OCI-LY7 (cell line): ENCODE measurements at regions not wholly inside any gene's neighbourhood (a gene's known extent, or its start where the extent isn't known, plus 50 kb on each side); places are given as distances from the start of the nearest gene placed in this dataset. TPM values are rescaled to one million over a fixed set of nuclear protein-coding genes. Genes with fewer than 3 reads are reported as not detected.
A peak's percentile ranks its signal among the peaks of the same experiment; 100 is the strongest.

Source experiments
- BruUV-seq: library from RNA; stranded (reverse); fragments of 400-500 nt; replicated peaks from 2 replicates; lab custom pipeline; 2021; lab: Mats Ljungman, UMichigan
- CTCF ChIA-PET: fragments of 300-600 bp; sonication (Branson Sonifier 250); formaldehyde crosslinking; loops from one replicate; lab custom pipeline; 2022; ENCODE audit warnings: antibody characterized with exemption; ENCODE audit not compliant: unreplicated experiment; lab: Charles Lee
- POLR2A ChIA-PET: fragments of 300-600 bp; sonication (Branson Sonifier 250); formaldehyde crosslinking; loops from one replicate; lab custom pipeline; 2022; ENCODE audit warnings: antibody characterized with exemption; lab: Charles Lee
- DNase-seq: peaks from one replicate; pipeline ENCODE4 v3.0.0-alpha.2; 2015; ENCODE audit warnings: low spot score
- H2AFZ ChIP-seq: fragments of 200-600 bp; sonication (generic), shearing (Covaris generic); 2 replicates; pipeline ENCODE4 v1.6.1; 2014; ENCODE audit warnings: mild to moderate bottlenecking, antibody characterized with exemption, low read length, moderate library complexity
- H3K27ac ChIP-seq: fragments of 200-600 bp; sonication (generic); 2 replicates; pipeline ENCODE4 v1.5.1; 2014; ENCODE audit warnings: mixed run types, low read depth, mild to moderate bottlenecking, moderate library complexity, low read length, inconsistent platforms; ENCODE audit not compliant: poor library complexity, severe bottlenecking
- H3K36me3 ChIP-seq: fragments of 200-600 bp; sonication (generic); 2 replicates; pipeline ENCODE4 v1.6.1; 2014; ENCODE audit warnings: mild to moderate bottlenecking, antibody characterized with exemption, low read length, moderate library complexity, mixed read lengths; ENCODE audit not compliant: insufficient read depth
- H3K4me1 ChIP-seq: fragments of 200-600 bp; sonication (generic); 2 replicates; pipeline ENCODE4 v1.5.1; 2014; ENCODE audit warnings: mild to moderate bottlenecking, low read length; ENCODE audit not compliant: insufficient read depth, poor library complexity, severe bottlenecking
- H3K4me2 ChIP-seq: fragments of 200-600 bp; sonication (generic); 2 replicates; pipeline ENCODE4 v1.6.1; 2014; ENCODE audit warnings: mild to moderate bottlenecking, low read length
- H3K4me3 ChIP-seq: fragments of 200-600 bp; sonication (generic); 2 replicates; pipeline ENCODE4 v1.5.1; 2014; ENCODE audit warnings: mild to moderate bottlenecking, low read depth, low read length; ENCODE audit not compliant: poor library complexity, severe bottlenecking
- H3K79me2 ChIP-seq: fragments of 200-600 bp; sonication (generic); 2 replicates; pipeline ENCODE4 v1.6.1; 2016; ENCODE audit warnings: low read depth, mild to moderate bottlenecking, low read length, moderate library complexity, mixed read lengths; ENCODE audit not compliant: insufficient read depth
- H3K9me2 ChIP-seq: fragments of 200-600 bp; sonication (generic); 2 replicates; pipeline ENCODE4 v1.6.1; 2016; ENCODE audit warnings: mild to moderate bottlenecking, low read length, mixed read lengths; ENCODE audit not compliant: insufficient read depth
- H3K9me3 ChIP-seq: fragments of 200-600 bp; sonication (generic); 2 replicates; pipeline ENCODE4 v1.6.1; 2014; ENCODE audit warnings: mild to moderate bottlenecking, mixed run types, low read length, mixed read lengths
- H4K20me1 ChIP-seq: fragments of 200-600 bp; sonication (generic); 2 replicates; pipeline ENCODE4 v1.6.1; 2014; ENCODE audit warnings: mild to moderate bottlenecking, antibody characterized with exemption, low read length, moderate library complexity, mixed read lengths; ENCODE audit not compliant: insufficient read depth
- EZH2phosphoT487 ChIP-seq: fragments of 200-600 bp; sonication (generic); IDR thresholded peaks from 2 replicates; pipeline ENCODE4 v1.6.1; 2018; ENCODE audit warnings: low read depth, borderline replicate concordance, mild to moderate bottlenecking, mixed run types, antibody characterized with exemption, low read length, moderate library complexity, mixed read lengths
- intact Hi-C: fragments of 100-400 bp; cut with micrococcal nuclease; formaldehyde crosslinking; loops from one replicate; pipeline ENCODE4 v1.10.0; 2022; ENCODE audit not compliant: unreplicated experiment
- small RNA-seq: library from RNA; depleted of rRNA; stranded (forward); fragments of <200 nt; gene quantifications from one replicate; pipeline ENCODE3, GENCODE V24; 2014
- TF ChIP-seq, protein P1 (sequence below): fragments of 200-600 bp; sonication (generic); conservative IDR thresholded peaks from 2 replicates; pipeline ENCODE4 v1.5.1; 2014; ENCODE audit warnings: mild to moderate bottlenecking, antibody characterized with exemption, low read length, moderate library complexity, mixed read lengths

DNA sequence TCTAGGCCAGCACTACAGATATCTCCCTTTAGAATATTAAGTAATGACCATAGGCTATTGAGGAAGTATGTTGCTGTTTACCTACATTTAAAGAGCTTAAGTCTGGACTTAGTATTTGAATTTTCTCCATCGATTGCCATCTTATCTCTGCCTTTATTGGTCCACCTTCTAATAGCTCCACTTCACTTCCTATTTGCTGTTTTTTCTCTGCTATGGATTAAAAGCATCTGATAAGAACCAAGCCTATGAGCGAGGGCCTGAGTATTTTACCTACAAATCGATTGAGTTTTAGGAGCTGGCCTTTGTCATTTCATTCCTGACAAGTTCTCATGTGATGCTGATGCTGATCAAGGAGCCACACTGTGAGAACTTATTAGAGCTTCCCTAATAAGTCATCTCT is 52.6 kb upstream of the AKAP13 start:
- intact Hi-C loops: loop anchor here (5.0 kb wide), 1 partner anchor 374 kb away; no protein-coding TSS in a partner anchor
- ChIA-PET CTCF (interaction anchor here (1.0 to 1.9 kb wide), 6 partner anchors 10 to 178 kb away, joined by 3 to 8 read pairs (median 4); no protein-coding TSS in a partner anchor), POLR2A (interaction anchor here (0.5 to 9.8 kb wide), 32 partner anchors 9 to 501 kb away, joined by 3 to 109 read pairs (median 4); partner anchors contain the start of gene AKAP13)
- Histone ChIP-seq H3K27ac (peak overlapping the region; percentile 99), H3K79me2 (peaks cover 26% of the 10 kb centered on the region; the same call in 1 of the 2 replicates), H3K9me2 (no peaks in the 10 kb centered on the region), H3K4me3 (peak overlapping the region; percentile 68), H3K4me2 (peak overlapping the region; percentile 94), H3K9me3 (peaks cover 6% of the 10 kb centered on the region; the same call in 1 of the 2 replicates), H4K20me1 (no peaks in the 10 kb centered on the region), H3K36me3 (peaks cover 14% of the 10 kb centered on the region), H3K4me1 (peaks cover 73% of the 10 kb centered on the region), H2AFZ (peak overlapping the region; percentile 36; the same call in 1 of the 2 replicates)
- BruUV-seq: no TSS peak
- DNase-seq: peak; percentile 25
- TF ChIP-seq, protein P1, sequence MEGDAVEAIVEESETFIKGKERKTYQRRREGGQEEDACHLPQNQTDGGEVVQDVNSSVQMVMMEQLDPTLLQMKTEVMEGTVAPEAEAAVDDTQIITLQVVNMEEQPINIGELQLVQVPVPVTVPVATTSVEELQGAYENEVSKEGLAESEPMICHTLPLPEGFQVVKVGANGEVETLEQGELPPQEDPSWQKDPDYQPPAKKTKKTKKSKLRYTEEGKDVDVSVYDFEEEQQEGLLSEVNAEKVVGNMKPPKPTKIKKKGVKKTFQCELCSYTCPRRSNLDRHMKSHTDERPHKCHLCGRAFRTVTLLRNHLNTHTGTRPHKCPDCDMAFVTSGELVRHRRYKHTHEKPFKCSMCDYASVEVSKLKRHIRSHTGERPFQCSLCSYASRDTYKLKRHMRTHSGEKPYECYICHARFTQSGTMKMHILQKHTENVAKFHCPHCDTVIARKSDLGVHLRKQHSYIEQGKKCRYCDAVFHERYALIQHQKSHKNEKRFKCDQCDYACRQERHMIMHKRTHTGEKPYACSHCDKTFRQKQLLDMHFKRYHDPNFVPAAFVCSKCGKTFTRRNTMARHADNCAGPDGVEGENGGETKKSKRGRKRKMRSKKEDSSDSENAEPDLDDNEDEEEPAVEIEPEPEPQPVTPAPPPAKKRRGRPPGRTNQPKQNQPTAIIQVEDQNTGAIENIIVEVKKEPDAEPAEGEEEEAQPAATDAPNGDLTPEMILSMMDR: no peak
- no peak for TF ChIP-seq EZH2phosphoT487

DNA sequence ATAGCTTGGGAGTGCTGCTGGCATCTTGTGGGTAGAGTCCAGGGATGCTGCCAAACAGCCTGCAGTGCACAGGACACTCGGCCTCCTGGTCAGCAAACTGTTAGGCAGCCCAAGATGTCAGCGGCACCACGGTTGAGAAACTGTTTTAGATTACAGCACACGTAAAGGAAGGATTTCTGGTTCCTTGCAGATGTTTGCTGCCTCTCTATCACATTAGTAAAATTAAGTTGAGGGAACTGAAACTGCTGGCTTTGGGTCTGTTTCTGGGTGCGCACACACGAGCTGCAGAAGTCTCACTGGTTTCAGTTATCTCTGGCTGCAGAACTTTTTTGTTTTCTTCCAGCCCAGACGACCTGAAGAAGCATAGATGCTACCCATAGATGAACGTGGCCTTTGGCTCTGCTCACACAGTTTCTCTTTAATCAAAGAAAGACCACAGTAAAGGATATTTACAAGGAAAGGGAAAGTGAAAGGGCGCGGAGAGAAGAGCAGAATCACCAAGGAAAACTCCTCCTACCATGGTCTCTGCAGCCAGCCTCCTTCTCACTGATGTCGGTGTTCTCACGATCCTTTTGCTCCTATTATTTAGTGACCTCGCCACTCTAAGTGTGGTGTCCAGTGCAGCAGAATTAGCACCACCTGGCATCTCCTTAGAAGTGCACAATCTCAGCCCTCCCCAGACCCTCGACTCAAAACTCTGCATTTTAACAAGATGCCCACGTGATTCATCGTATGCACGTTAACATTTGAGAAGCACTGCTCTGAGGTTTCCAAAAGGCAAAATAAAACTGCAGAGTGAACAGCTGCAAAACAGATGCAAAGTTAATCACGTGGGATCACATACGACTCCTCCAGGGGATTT is 50.6 kb upstream of the AKAP13 start:
- peak; percentile 95 for DNase-seq
- H3K4me1 ChIP-seq: peaks cover 70% of the 10 kb centered on the region
- no peaks in the 10 kb centered on the region for H4K20me1 ChIP-seq
- H3K4me3 ChIP-seq: peak overlapping the region; percentile 68
- no peaks in the 10 kb centered on the region; the same call in 1 of the 2 replicates for H3K36me3 ChIP-seq
- ChIA-PET CTCF (interaction anchor here (0.9 to 2.3 kb wide), 6 partner anchors 50 to 175 kb away, joined by 3 to 24 read pairs (median 6); no protein-coding TSS in a partner anchor), POLR2A (interaction anchor here (0.6 to 9.8 kb wide), 22 partner anchors 13 to 362 kb away, joined by 3 to 109 read pairs (median 4); partner anchors contain the start of gene AKAP13)
- intact Hi-C loops: loop anchor here (2.0 to 5.0 kb wide), 5 partner anchors 75 to 373 kb away; no protein-coding TSS in a partner anchor
- H3K9me2 ChIP-seq: no peaks in the 10 kb centered on the region
- BruUV-seq: TSS peak; percentile 86
- H2AFZ ChIP-seq: peak overlapping the region; percentile 86; the same call in 1 of the 2 replicates
- peak overlapping the region; percentile 99 for H3K27ac ChIP-seq
- H3K4me2 ChIP-seq: peak overlapping the region; percentile 94
- peaks cover 26% of the 10 kb centered on the region; the same call in 1 of the 2 replicates for H3K79me2 ChIP-seq
- no peaks in the 10 kb centered on the region for H3K9me3 ChIP-seq
- TF ChIP-seq EZH2phosphoT487: no peak
- TF ChIP-seq, protein P1: no peak

Small RNAs in the stretch of these regions (small RNA-seq; reads per million reads assigned to genes)
- not detected for gene RN7SL428P
